SU-DHL-6 (cell line): ENCODE measurements at regions not wholly inside any gene's neighbourhood (a gene's known extent, or its start where the extent isn't known, plus 50 kb on each side); places are given as distances from the start of the nearest gene placed in this dataset.

Experiments used
- EZH2phosphoT487 ChIP-seq: fragments of 200-600 bp; sonication (generic), shearing (Covaris generic); conservative IDR thresholded peaks from 2 replicates; pipeline ENCODE4 v1.6.1; 2018; ENCODE audit warnings: mild to moderate bottlenecking, antibody characterized with exemption, low read length, moderate library complexity, mixed read lengths
- TF ChIP-seq, protein P1 (sequence below): fragments of 200-600 bp; sonication (generic); IDR thresholded peaks from one replicate; pipeline ENCODE4 v1.5.1; 2017; ENCODE audit warnings: antibody characterized with exemption, mild to moderate bottlenecking, low read length, moderate library complexity; ENCODE audit not compliant: insufficient read depth, poor library complexity, severe bottlenecking

DNA sequence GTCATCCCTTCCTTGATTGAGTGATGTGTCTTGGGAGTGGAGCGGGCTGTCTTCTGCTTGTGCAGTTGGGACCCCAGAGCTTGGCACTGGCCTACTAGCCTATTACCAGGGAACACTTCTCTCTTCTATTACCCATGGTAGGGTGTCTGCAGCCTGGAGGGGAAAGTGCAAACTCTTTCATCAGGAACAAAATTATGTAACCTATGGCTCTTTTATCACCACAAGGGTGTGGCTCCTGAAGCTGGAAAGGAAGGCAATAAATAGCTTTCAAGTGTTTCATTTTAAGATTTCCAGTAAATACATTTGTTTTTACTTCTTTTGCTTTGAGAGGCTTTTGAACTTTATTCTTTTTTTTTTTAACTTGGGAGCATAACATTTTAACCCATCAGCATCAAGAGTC, 349.7 kb upstream of the FAR2 start:
- TF ChIP-seq, protein P1, sequence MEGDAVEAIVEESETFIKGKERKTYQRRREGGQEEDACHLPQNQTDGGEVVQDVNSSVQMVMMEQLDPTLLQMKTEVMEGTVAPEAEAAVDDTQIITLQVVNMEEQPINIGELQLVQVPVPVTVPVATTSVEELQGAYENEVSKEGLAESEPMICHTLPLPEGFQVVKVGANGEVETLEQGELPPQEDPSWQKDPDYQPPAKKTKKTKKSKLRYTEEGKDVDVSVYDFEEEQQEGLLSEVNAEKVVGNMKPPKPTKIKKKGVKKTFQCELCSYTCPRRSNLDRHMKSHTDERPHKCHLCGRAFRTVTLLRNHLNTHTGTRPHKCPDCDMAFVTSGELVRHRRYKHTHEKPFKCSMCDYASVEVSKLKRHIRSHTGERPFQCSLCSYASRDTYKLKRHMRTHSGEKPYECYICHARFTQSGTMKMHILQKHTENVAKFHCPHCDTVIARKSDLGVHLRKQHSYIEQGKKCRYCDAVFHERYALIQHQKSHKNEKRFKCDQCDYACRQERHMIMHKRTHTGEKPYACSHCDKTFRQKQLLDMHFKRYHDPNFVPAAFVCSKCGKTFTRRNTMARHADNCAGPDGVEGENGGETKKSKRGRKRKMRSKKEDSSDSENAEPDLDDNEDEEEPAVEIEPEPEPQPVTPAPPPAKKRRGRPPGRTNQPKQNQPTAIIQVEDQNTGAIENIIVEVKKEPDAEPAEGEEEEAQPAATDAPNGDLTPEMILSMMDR, result no peak
- TF ChIP-seq EZH2phosphoT487, result no peak
